ENCODE measurements at regions not wholly inside any gene's neighbourhood (a gene's known extent, or its start where the extent isn't known, plus 50 kb on each side); places are given as distances from the start of the nearest gene placed in this dataset.

GRCh38 chr2:176621350-176621749, 352.1 kb downstream of the MTX2 start:
- Histone ChIP-seq H3K36me3 (ENCODE audit: control insufficient read depth in 2 of 2, insufficient read depth in 1 of 2, low read length in 2 of 2) (no peaks in the 10 kb centered on the region), H3K4me3 (ENCODE audit: low read depth, low read length) (no peak overlapping the region), H3K9me3 (ENCODE audit: control insufficient read depth, insufficient read depth, low read depth, low read length) (no peaks in the 10 kb centered on the region), H3K27ac (ENCODE audit: extremely low read depth, low read depth, low read length) (no peak overlapping the region), H3K4me1 (ENCODE audit: control insufficient read depth, insufficient read depth, low read length) (no peaks in the 10 kb centered on the region)
- POLR2A ChIA-PET = no interaction called here
- no peak for TF ChIP-seq ZEB2 (tag by site-specific recombination; IDR thresholded peaks at IDR 0.05)
- TF ChIP-seq ZBTB17 (tag by site-specific recombination; IDR thresholded peaks at IDR 0.05) = peak; percentile 31; the same call in 1 of the 2 replicates
- CTCF ChIA-PET = interaction anchor here (0.6 kb wide), 3 partner anchors 67 to 1870 kb away, joined by 3 read pairs; no protein-coding TSS in a partner anchor

- Histone ChIP-seq H3K4me1 (ENCODE audit: control insufficient read depth, insufficient read depth, low read length) (no peaks in the 10 kb centered on the region), H3K27ac (ENCODE audit: extremely low read depth, low read depth, low read length) (no peak overlapping the region), H3K9me3 (ENCODE audit: control insufficient read depth, insufficient read depth, low read depth, low read length) (no peaks in the 10 kb centered on the region), H3K4me3 (ENCODE audit: low read depth, low read length) (no peak overlapping the region), H3K36me3 (ENCODE audit: control insufficient read depth in 2 of 2, insufficient read depth in 1 of 2, low read length in 2 of 2) (no peaks in the 10 kb centered on the region)
- TF ChIP-seq ZSCAN18 (tag by site-specific recombination; IDR thresholded peaks at IDR 0.05) (no peak), ZNF366 (tag by site-specific recombination; conservative IDR thresholded peaks at IDR 0.05) (no peak), ZNF561 (tag by site-specific recombination; IDR thresholded peaks at IDR 0.05; ENCODE audit: borderline replicate concordance) (no peak), KLF8 (tag by site-specific recombination; IDR thresholded peaks at IDR 0.05) (no peak)
- POLR2A ChIA-PET = no interaction called here
- CTCF ChIA-PET = interaction anchor here (0.6 to 1.1 kb wide), 2 partner anchors 67 to 170 kb away, joined by 5 read pairs; no protein-coding TSS in a partner anchor
Observed at GRCh38 chr2:176622792-176623191, 353.6 kb downstream of the MTX2 start.

- CTCF ChIA-PET = interaction anchor here (0.9 kb wide), 1 partner anchor 70 kb away, joined by 3 read pairs; no protein-coding TSS in a partner anchor
Observed at GRCh38 chr2:176626796-176627195, 357.6 kb downstream of the MTX2 start.

More at GRCh38 chr2:176626796-176627195, 357.6 kb downstream of the MTX2 start:
- no peak overlapping the region for H3K27ac ChIP-seq (ENCODE audit: extremely low read depth, low read depth, low read length)
- no peak overlapping the region for H3K4me3 ChIP-seq (ENCODE audit: low read depth, low read length)
- no peaks in the 10 kb centered on the region for H3K36me3 ChIP-seq (ENCODE audit: control insufficient read depth in 2 of 2, insufficient read depth in 1 of 2, low read length in 2 of 2)
- TF ChIP-seq ZNF19 (tag by site-specific recombination; IDR thresholded peaks at IDR 0.05; ENCODE audit: low read depth) = no peak
- TF ChIP-seq ZNF747 (tag by site-specific recombination; IDR thresholded peaks at IDR 0.05) = no peak
- TF ChIP-seq ZNF624 (tag by site-specific recombination; IDR thresholded peaks at IDR 0.05) = no peak
- TF ChIP-seq ZNF629 (tag by site-specific recombination; IDR thresholded peaks at IDR 0.05) = no peak
- TF ChIP-seq ZNF623 (tag by site-specific recombination; IDR thresholded peaks at IDR 0.05) = 0 out of 2 replicates have a peak, but pooled peaks have one; percentile 13
- TF ChIP-seq ZNF792 (tag by site-specific recombination; IDR thresholded peaks at IDR 0.05) = no peak
- no peak for TF ChIP-seq ZNF76 (tag by site-specific recombination; IDR thresholded peaks at IDR 0.05; ENCODE audit: borderline replicate concordance, low read depth)
- no peak for TF ChIP-seq PRDM10 (tag by site-specific recombination; IDR thresholded peaks at IDR 0.05)
- no peaks in the 10 kb centered on the region for H3K4me1 ChIP-seq (ENCODE audit: control insufficient read depth, insufficient read depth, low read length)
- H3K9me3 ChIP-seq (ENCODE audit: control insufficient read depth, insufficient read depth, low read depth, low read length) = no peaks in the 10 kb centered on the region
- POLR2A ChIA-PET = no interaction called here
